ENCODE measurements at regions not wholly inside any gene's neighbourhood (a gene's known extent, or its start where the extent isn't known, plus 50 kb on each side); places are given as distances from the start of the nearest gene placed in this dataset.

GRCh38 chr3:30084971-30085403, 521.4 kb upstream of the TGFBR2 start:
- TF ChIP-seq, protein P1, sequence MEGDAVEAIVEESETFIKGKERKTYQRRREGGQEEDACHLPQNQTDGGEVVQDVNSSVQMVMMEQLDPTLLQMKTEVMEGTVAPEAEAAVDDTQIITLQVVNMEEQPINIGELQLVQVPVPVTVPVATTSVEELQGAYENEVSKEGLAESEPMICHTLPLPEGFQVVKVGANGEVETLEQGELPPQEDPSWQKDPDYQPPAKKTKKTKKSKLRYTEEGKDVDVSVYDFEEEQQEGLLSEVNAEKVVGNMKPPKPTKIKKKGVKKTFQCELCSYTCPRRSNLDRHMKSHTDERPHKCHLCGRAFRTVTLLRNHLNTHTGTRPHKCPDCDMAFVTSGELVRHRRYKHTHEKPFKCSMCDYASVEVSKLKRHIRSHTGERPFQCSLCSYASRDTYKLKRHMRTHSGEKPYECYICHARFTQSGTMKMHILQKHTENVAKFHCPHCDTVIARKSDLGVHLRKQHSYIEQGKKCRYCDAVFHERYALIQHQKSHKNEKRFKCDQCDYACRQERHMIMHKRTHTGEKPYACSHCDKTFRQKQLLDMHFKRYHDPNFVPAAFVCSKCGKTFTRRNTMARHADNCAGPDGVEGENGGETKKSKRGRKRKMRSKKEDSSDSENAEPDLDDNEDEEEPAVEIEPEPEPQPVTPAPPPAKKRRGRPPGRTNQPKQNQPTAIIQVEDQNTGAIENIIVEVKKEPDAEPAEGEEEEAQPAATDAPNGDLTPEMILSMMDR (IDR thresholded peaks at IDR 0.05; ENCODE audit: low read depth, low read length, poor library complexity, severe bottlenecking): no peak
- TF ChIP-seq EZH2phosphoT487 (IDR thresholded peaks at IDR 0.05; ENCODE audit: borderline replicate concordance, low read length): no peak

All from DOHH2 (cell line).